ENCODE measurements at regions not wholly inside any gene's neighbourhood (a gene's known extent, or its start where the extent isn't known, plus 50 kb on each side); places are given as distances from the start of the nearest gene placed in this dataset.

GRCh38 chr1:232883992-232884661 is 66.3 kb upstream of the NTPCR start:
- H3K9me3 ChIP-seq: no peaks in the 10 kb centered on the region
- no peaks in the 10 kb centered on the region for H3K27me3 ChIP-seq (replicated peaks; ENCODE audit: control insufficient read depth, insufficient read depth, low read length)
- H3K4me3 ChIP-seq (ENCODE audit: low read depth, low read length): no peak overlapping the region
- ChIA-PET CTCF (no interaction called here), POLR2A (no interaction called here)
- no peaks in the 10 kb centered on the region for H3K4me1 Mint-ChIP-seq (ENCODE audit: low read depth, unreplicated experiment)
- BruUV-seq (replicated peaks): no TSS peak
- TF ChIP-seq CTCF (IDR thresholded peaks at IDR 0.05; ENCODE audit: insufficient read depth in 1 of 2, low read depth in 1 of 2, low read length in 1 of 2, severe bottlenecking in 1 of 2, unreplicated experiment in 1 of 2): no peak
- no peaks in the 10 kb centered on the region for H3K27me3 Mint-ChIP-seq (ENCODE audit: insufficient read depth, unreplicated experiment)
- no peaks in the 10 kb centered on the region for H3K4me1 ChIP-seq
- H3K36me3 ChIP-seq (ENCODE audit: control insufficient read depth, insufficient read depth, low read length): no peaks in the 10 kb centered on the region
- no peak overlapping the region for H3K27ac Mint-ChIP-seq (ENCODE audit: unreplicated experiment)
- DNase-seq: no peak
- no peak overlapping the region for H3K4me3 Mint-ChIP-seq (ENCODE audit: unreplicated experiment)
- no peaks in the 10 kb centered on the region for H3K36me3 Mint-ChIP-seq (ENCODE audit: insufficient read depth, unreplicated experiment)
- no peaks in the 10 kb centered on the region for H3K9me3 Mint-ChIP-seq (ENCODE audit: unreplicated experiment)
- intact Hi-C loops (cut with micrococcal nuclease; ENCODE audit: unreplicated experiment): loop anchor here (5.0 kb wide), 2 partner anchors 68 to 247 kb away; partner anchors contain the start of gene NTPCR

- no peaks in the 10 kb centered on the region for H3K9me3 Mint-ChIP-seq (ENCODE audit: unreplicated experiment)
- POLR2A ChIA-PET: no interaction called here
- no TSS peak for BruUV-seq (replicated peaks)
Measured at GRCh38 chr1:232886271-232886670, 64.1 kb upstream of the NTPCR start.

GRCh38 chr1:232890340-232890943 is 60.0 kb upstream of the NTPCR start:
- CTCF ChIA-PET: no interaction called here

More at GRCh38 chr1:232886271-232886670, 64.1 kb upstream of the NTPCR start:
- Histone ChIP-seq H3K36me3 (ENCODE audit: control insufficient read depth, insufficient read depth, low read length) (no peaks in the 10 kb centered on the region), H3K4me1 (no peaks in the 10 kb centered on the region), H3K4me3 (ENCODE audit: low read depth, low read length) (no peak overlapping the region), H3K27me3 (replicated peaks; ENCODE audit: control insufficient read depth, insufficient read depth, low read length) (no peaks in the 10 kb centered on the region), H3K9me3 (no peaks in the 10 kb centered on the region)
- H3K36me3 Mint-ChIP-seq (ENCODE audit: insufficient read depth, unreplicated experiment): no peaks in the 10 kb centered on the region
- no peak for DNase-seq
- intact Hi-C loops (cut with micrococcal nuclease; ENCODE audit: unreplicated experiment): no loop called here
- no peaks in the 10 kb centered on the region for H3K4me1 Mint-ChIP-seq (ENCODE audit: low read depth, unreplicated experiment)
- TF ChIP-seq CTCF (IDR thresholded peaks at IDR 0.05; ENCODE audit: insufficient read depth in 1 of 2, low read depth in 1 of 2, low read length in 1 of 2, severe bottlenecking in 1 of 2, unreplicated experiment in 1 of 2): no peak
- H3K4me3 Mint-ChIP-seq (ENCODE audit: unreplicated experiment): no peak overlapping the region
- CTCF ChIA-PET: no interaction called here
- no peak overlapping the region for H3K27ac Mint-ChIP-seq (ENCODE audit: unreplicated experiment)
- H3K27me3 Mint-ChIP-seq (ENCODE audit: insufficient read depth, unreplicated experiment): no peaks in the 10 kb centered on the region

More at GRCh38 chr1:232890340-232890943, 60.0 kb upstream of the NTPCR start:
- Histone ChIP-seq H3K36me3 (ENCODE audit: control insufficient read depth, insufficient read depth, low read length) (no peaks in the 10 kb centered on the region), H3K27me3 (replicated peaks; ENCODE audit: control insufficient read depth, insufficient read depth, low read length) (no peaks in the 10 kb centered on the region), H3K4me3 (ENCODE audit: low read depth, low read length) (no peak overlapping the region), H3K9me3 (no peaks in the 10 kb centered on the region), H3K4me1 (no peaks in the 10 kb centered on the region)
- no peak for TF ChIP-seq CTCF (IDR thresholded peaks at IDR 0.05; ENCODE audit: insufficient read depth in 1 of 2, low read depth in 1 of 2, low read length in 1 of 2, severe bottlenecking in 1 of 2, unreplicated experiment in 1 of 2)
- Mint-ChIP-seq H3K4me1 (ENCODE audit: low read depth, unreplicated experiment) (no peaks in the 10 kb centered on the region), H3K9me3 (ENCODE audit: unreplicated experiment) (peaks cover 11% of the 10 kb centered on the region), H3K27me3 (ENCODE audit: insufficient read depth, unreplicated experiment) (no peaks in the 10 kb centered on the region), H3K36me3 (ENCODE audit: insufficient read depth, unreplicated experiment) (no peaks in the 10 kb centered on the region), H3K27ac (ENCODE audit: unreplicated experiment) (no peak overlapping the region), H3K4me3 (ENCODE audit: unreplicated experiment) (no peak overlapping the region)
- DNase-seq: no peak
- POLR2A ChIA-PET: no interaction called here
- BruUV-seq (replicated peaks): no TSS peak
- intact Hi-C loops (cut with micrococcal nuclease; ENCODE audit: unreplicated experiment): no loop called here
